ENCODE measurements at regions not wholly inside any gene's neighbourhood (a gene's known extent, or its start where the extent isn't known, plus 50 kb on each side); places are given as distances from the start of the nearest gene placed in this dataset.
"Not testable (repeated sequence)": the region's sequence is repeated elsewhere in the genome, so short reads cannot be mapped to it uniquely, and the experiment has no call there.

GRCh38 chr4:138790706-138791340 lies 224.8 kb upstream of the NOCT start:
- no peak for DNase-seq

- DNase-seq, result no peak
Observed at GRCh38 chr4:138789796-138790195, 225.8 kb upstream of the NOCT start.

- no peak for DNase-seq
Observed at GRCh38 chr4:138788857-138789256, 226.7 kb upstream of the NOCT start.

- no peak for DNase-seq
Observed at GRCh38 chr4:138788267-138788790, 227.3 kb upstream of the NOCT start.

GRCh38 chr4:138779761-138780160 lies 235.8 kb upstream of the NOCT start:
- DNase-seq, result not testable (repeated sequence)

GRCh38 chr4:138775890-138776289 lies 239.7 kb upstream of the NOCT start:
- DNase-seq, result no peak

- DNase-seq, result no peak
Observed at GRCh38 chr4:138775489-138775888, 240.1 kb upstream of the NOCT start.

GRCh38 chr4:138774940-138775339 lies 240.6 kb upstream of the NOCT start:
- DNase-seq, result no peak

GRCh38 chr4:138774125-138774524 lies 241.5 kb upstream of the NOCT start:
- not testable (repeated sequence) for DNase-seq

- DNase-seq, result no peak
Observed at GRCh38 chr4:138773321-138773720, 242.3 kb upstream of the NOCT start.

GRCh38 chr4:138772366-138772765 lies 243.2 kb upstream of the NOCT start:
- DNase-seq, result no peak

- DNase-seq, result no peak
Observed at GRCh38 chr4:138770818-138771217, 244.8 kb upstream of the NOCT start.

GRCh38 chr4:138766332-138766731 lies 249.2 kb upstream of the NOCT start:
- no peak for DNase-seq

GRCh38 chr4:138765442-138765841 lies 250.1 kb upstream of the NOCT start:
- DNase-seq, result no peak

GRCh38 chr4:138761638-138762220 lies 253.9 kb upstream of the NOCT start:
- no peak for DNase-seq

- DNase-seq, result no peak
Observed at GRCh38 chr4:138759554-138759902, 256.1 kb upstream of the NOCT start.

GRCh38 chr4:138758876-138759553 lies 256.6 kb upstream of the NOCT start:
- DNase-seq, result no peak

- DNase-seq, result no peak
Observed at GRCh38 chr4:138758196-138758595, 257.4 kb upstream of the NOCT start.

- no peak for DNase-seq
Observed at GRCh38 chr4:138757432-138757831, 258.1 kb upstream of the NOCT start.

GRCh38 chr4:138756519-138756918 lies 259.1 kb upstream of the NOCT start:
- no peak for DNase-seq

- no peak for DNase-seq
Observed at GRCh38 chr4:138751309-138751708, 264.3 kb upstream of the NOCT start.

- no peak for DNase-seq
Observed at GRCh38 chr4:138749303-138749702, 266.3 kb upstream of the NOCT start.

- DNase-seq, result no peak
Observed at GRCh38 chr4:138741766-138742377, 273.7 kb upstream of the NOCT start.

Measured in DMS 273 treated with DMSO at 0.1 percent for 48 hours (cell line).